Activated CD4-positive, alpha-beta T cell treated with anti-CD3 and anti-CD28 coated beads for 4 hours (primary cell): ENCODE measurements at regions not wholly inside any gene's neighbourhood (a gene's known extent, or its start where the extent isn't known, plus 50 kb on each side); places are given as distances from the start of the nearest gene placed in this dataset.

Source experiments
- DNase-seq, 2 donors: peaks; one replicate each; pipeline ENCODE4 v3.0.0-alpha.2; 2020

GRCh38 chr1:199121047-199121446 lies 482.2 kb downstream of the PTPRC start:
- DNase-seq: no peak

GRCh38 chr1:199122085-199122484 lies 483.2 kb downstream of the PTPRC start:
- no peak for DNase-seq

GRCh38 chr1:199122532-199123311 lies 483.9 kb downstream of the PTPRC start:
- no peak for DNase-seq

- DNase-seq: no peak
Measured at GRCh38 chr1:199123615-199124014, 484.8 kb downstream of the PTPRC start.

- no peak for DNase-seq
Measured at GRCh38 chr1:199124351-199124750, 485.5 kb downstream of the PTPRC start.

GRCh38 chr1:199129247-199129646 lies 490.4 kb downstream of the PTPRC start:
- no peak for DNase-seq

GRCh38 chr1:199132006-199132405 lies 493.2 kb downstream of the PTPRC start:
- no peak for DNase-seq

- DNase-seq: no peak
Measured at GRCh38 chr1:199135901-199136300, 497.1 kb downstream of the PTPRC start.

- no peak for DNase-seq
Measured at GRCh38 chr1:199138061-199138460, 499.2 kb downstream of the PTPRC start.

GRCh38 chr1:199149591-199149990 lies 510.8 kb downstream of the PTPRC start:
- DNase-seq: no peak

GRCh38 chr1:199150756-199151155 lies 511.9 kb downstream of the PTPRC start:
- DNase-seq: no peak

- no peak for DNase-seq
Measured at GRCh38 chr1:199151634-199152425, 513.0 kb downstream of the PTPRC start.

GRCh38 chr1:199152676-199153075 lies 513.8 kb downstream of the PTPRC start:
- DNase-seq: no peak

- DNase-seq: no peak
Measured at GRCh38 chr1:199155166-199156019, 516.6 kb downstream of the PTPRC start.

- no peak for DNase-seq
Measured at GRCh38 chr1:199157494-199157893, 518.7 kb downstream of the PTPRC start.

- DNase-seq: no peak
Measured at GRCh38 chr1:199160521-199161318, 521.9 kb downstream of the PTPRC start.

GRCh38 chr1:199161319-199161680 lies 522.5 kb downstream of the PTPRC start:
- DNase-seq: no peak

GRCh38 chr1:199161766-199162303 lies 523.0 kb downstream of the PTPRC start:
- DNase-seq: no peak

- no peak for DNase-seq
Measured at GRCh38 chr1:199163267-199163666, 524.4 kb downstream of the PTPRC start.

GRCh38 chr1:199163670-199164069 lies 524.8 kb downstream of the PTPRC start:
- no peak for DNase-seq

GRCh38 chr1:199167460-199167859 lies 528.6 kb downstream of the PTPRC start:
- no peak for DNase-seq

GRCh38 chr1:199168888-199169585 lies 530.2 kb downstream of the PTPRC start:
- DNase-seq: no peak
